ENCODE measurements at regions not wholly inside any gene's neighbourhood (a gene's known extent, or its start where the extent isn't known, plus 50 kb on each side); places are given as distances from the start of the nearest gene placed in this dataset.
"Not testable (repeated sequence)": the region's sequence is repeated elsewhere in the genome, so short reads cannot be mapped to it uniquely, and the experiment has no call there.

DNA sequence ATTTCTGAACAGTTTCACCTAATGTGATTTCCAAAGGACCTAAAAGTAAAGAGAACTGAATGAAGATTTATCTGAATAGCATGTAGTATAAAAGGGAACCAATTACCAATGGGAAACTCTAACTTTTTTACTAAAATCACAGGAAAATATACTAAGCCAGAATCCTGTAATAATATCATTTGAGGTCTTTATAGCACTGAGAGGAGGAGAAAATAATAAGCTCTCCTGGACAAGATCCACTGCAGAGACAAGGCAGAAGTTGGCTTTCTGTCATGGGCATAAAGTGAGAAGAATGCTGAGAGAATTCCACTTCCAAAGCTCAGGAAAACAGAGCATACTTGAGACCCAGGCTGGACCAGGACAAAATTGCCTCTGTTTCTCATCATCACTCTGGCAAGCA, 1131.4 kb downstream of the SORCS1 start:
- no peaks in the 10 kb centered on the region for H3K36me3 Mint-ChIP-seq (ENCODE audit: low read depth)
- no peaks in the 10 kb centered on the region for H3K4me1 Mint-ChIP-seq (ENCODE audit: low read depth)
- no peak for DNase-seq (ENCODE audit: low spot score)
- no peaks in the 10 kb centered on the region for H3K27me3 Mint-ChIP-seq (ENCODE audit: low read depth)
- intact Hi-C loops (cut with micrococcal nuclease) = no loop called here
- peaks cover 4% of the 10 kb centered on the region for H3K9me3 Mint-ChIP-seq
- no peak overlapping the region for H3K27ac Mint-ChIP-seq
- H3K4me3 Mint-ChIP-seq (ENCODE audit: low read depth) = no peak overlapping the region

DNA sequence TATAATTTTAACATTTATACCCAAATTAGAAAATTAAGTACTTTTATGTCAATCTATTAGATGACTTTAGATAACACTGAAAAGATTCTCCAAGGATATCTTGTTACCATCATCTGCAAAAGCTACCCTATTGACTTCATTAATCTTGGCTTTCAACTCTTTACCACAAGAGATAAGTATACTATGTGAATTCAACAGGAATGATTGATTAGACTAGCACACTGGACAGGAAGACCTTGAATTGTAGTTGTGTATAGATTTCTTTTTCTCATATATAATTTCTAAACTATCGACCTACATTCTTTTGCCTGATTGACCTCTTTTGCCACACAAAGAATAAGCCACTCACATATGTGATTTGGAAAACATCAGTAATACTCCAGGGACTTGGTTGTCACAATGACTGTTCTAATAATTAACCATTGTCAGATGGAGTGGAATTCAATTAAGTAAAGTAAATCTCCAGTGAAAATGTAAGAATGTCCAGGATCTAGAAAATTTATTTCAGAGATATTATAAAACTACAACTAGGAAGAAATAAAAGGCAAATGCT, 1132.0 kb downstream of the SORCS1 start:
- DNase-seq (ENCODE audit: low spot score) = no peak
- intact Hi-C loops (cut with micrococcal nuclease) = no loop called here
- no peak overlapping the region for H3K27ac Mint-ChIP-seq
- H3K4me3 Mint-ChIP-seq (ENCODE audit: low read depth) = no peak overlapping the region
- no peaks in the 10 kb centered on the region for H3K27me3 Mint-ChIP-seq (ENCODE audit: low read depth)
- no peaks in the 10 kb centered on the region for H3K36me3 Mint-ChIP-seq (ENCODE audit: low read depth)
- no peaks in the 10 kb centered on the region for H3K4me1 Mint-ChIP-seq (ENCODE audit: low read depth)
- H3K9me3 Mint-ChIP-seq = peaks cover 4% of the 10 kb centered on the region

DNA sequence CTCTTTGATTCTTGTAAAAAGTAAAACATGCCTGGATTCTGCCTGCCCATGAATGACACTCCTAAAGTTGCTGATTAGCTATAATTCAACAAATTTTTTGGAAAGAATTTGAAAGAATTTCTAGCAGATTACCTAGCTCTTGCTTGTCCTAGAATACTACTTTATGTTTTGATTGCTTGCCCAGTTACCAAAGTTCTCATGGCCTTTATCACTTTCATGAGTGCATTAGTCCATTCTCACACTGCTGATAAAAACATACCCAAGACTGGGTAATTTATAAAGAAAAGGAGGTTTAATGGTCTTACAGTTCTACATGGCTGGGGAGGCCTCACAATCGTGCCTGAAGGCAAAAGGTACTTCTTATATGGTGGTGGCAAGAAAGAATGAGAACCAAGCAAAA, 1137.3 kb downstream of the SORCS1 start:
- no peaks in the 10 kb centered on the region for H3K4me1 Mint-ChIP-seq (ENCODE audit: low read depth)
- intact Hi-C loops (cut with micrococcal nuclease) = no loop called here
- no peaks in the 10 kb centered on the region for H3K36me3 Mint-ChIP-seq (ENCODE audit: low read depth)
- H3K9me3 Mint-ChIP-seq = no peaks in the 10 kb centered on the region
- no peak for DNase-seq (ENCODE audit: low spot score)
- no peaks in the 10 kb centered on the region for H3K27me3 Mint-ChIP-seq (ENCODE audit: low read depth)
- no peak overlapping the region for H3K4me3 Mint-ChIP-seq (ENCODE audit: low read depth)
- H3K27ac Mint-ChIP-seq = no peak overlapping the region

DNA sequence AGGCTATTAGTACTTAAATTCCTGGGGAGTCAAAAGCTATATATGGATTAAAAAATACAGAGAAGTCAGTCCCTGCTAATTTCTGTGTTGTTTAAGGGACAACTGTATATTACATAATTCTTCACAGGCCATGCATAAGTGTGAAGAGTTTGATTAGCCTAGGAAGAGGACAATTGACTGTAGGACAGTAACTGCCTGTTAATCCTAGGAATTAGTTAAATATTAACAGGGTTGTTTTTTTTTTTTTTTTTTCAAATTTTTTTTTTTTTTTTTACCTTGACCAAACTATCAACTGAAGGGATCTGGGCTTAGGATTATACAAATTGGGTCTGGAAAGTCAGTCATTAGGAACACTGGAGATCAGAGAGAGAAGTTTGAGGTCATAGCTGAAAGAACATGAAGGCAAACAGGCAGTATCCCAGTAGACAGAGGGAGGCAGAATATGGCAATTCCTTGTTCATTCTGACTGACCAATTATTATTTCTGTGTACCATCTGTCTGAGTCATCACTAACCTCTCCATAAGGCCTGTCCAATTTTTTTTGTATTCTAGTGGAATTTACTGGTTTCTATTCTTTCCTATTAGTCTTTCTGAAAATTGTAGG, 1139.2 kb downstream of the SORCS1 start:
- Mint-ChIP-seq H3K36me3 (ENCODE audit: low read depth) (no peaks in the 10 kb centered on the region), H3K4me3 (ENCODE audit: low read depth) (no peak overlapping the region), H3K9me3 (no peaks in the 10 kb centered on the region), H3K27me3 (ENCODE audit: low read depth) (no peaks in the 10 kb centered on the region), H3K27ac (no peak overlapping the region), H3K4me1 (ENCODE audit: low read depth) (no peaks in the 10 kb centered on the region)
- intact Hi-C loops (cut with micrococcal nuclease) = no loop called here
- no peak for DNase-seq (ENCODE audit: low spot score)

DNA sequence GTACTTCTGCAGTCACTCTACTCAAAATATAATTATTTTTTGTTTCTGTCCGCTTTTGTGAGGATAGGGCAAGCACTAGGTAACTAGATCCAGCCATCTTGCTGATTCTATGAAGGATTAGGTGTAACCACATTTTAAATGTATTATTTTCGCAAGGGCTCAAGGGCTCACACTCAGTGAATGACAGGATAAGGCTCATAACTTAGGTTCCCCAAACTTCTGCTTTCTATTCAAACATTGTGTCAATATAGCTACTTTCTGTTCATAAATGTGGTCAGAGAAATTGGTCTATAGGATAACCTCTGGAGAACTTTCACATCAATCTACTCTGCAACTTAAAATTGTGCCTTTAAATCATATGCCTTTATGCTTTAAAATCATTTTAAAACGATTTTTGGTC, 1141.2 kb downstream of the SORCS1 start:
- no peaks in the 10 kb centered on the region for H3K36me3 Mint-ChIP-seq (ENCODE audit: low read depth)
- no peak for DNase-seq (ENCODE audit: low spot score)
- no peaks in the 10 kb centered on the region for H3K27me3 Mint-ChIP-seq (ENCODE audit: low read depth)
- intact Hi-C loops (cut with micrococcal nuclease) = no loop called here
- H3K4me3 Mint-ChIP-seq (ENCODE audit: low read depth) = no peak overlapping the region
- H3K4me1 Mint-ChIP-seq (ENCODE audit: low read depth) = no peaks in the 10 kb centered on the region
- no peak overlapping the region for H3K27ac Mint-ChIP-seq
- no peaks in the 10 kb centered on the region for H3K9me3 Mint-ChIP-seq

DNA sequence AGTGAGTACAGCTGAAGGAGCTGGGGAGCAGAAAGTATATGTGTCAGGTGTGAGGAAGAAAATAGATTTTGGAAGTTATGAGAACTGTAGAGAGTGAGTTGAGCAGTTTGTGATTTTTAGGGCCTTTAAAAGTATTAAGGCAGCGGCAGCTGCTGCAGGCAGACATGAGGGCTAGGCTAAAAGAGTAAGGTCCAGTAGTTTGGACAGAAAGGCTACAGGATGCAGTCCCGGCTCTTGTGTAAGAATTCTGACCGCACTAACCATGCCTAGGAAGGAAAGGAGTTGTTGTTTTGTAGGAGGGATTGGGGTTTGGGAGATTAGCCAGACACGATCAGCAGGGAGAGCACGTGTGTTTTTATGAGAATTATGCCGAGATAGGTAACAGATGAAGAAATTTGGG, 1144.9 kb downstream of the SORCS1 start:
- DNase-seq (ENCODE audit: low spot score); H3K4me1 Mint-ChIP-seq (ENCODE audit: low read depth); H3K4me3 Mint-ChIP-seq (ENCODE audit: low read depth); H3K27me3 Mint-ChIP-seq (ENCODE audit: low read depth); intact Hi-C loops (cut with micrococcal nuclease); H3K36me3 Mint-ChIP-seq (ENCODE audit: low read depth); H3K27ac Mint-ChIP-seq; H3K9me3 Mint-ChIP-seq: not testable (repeated sequence)

DNA sequence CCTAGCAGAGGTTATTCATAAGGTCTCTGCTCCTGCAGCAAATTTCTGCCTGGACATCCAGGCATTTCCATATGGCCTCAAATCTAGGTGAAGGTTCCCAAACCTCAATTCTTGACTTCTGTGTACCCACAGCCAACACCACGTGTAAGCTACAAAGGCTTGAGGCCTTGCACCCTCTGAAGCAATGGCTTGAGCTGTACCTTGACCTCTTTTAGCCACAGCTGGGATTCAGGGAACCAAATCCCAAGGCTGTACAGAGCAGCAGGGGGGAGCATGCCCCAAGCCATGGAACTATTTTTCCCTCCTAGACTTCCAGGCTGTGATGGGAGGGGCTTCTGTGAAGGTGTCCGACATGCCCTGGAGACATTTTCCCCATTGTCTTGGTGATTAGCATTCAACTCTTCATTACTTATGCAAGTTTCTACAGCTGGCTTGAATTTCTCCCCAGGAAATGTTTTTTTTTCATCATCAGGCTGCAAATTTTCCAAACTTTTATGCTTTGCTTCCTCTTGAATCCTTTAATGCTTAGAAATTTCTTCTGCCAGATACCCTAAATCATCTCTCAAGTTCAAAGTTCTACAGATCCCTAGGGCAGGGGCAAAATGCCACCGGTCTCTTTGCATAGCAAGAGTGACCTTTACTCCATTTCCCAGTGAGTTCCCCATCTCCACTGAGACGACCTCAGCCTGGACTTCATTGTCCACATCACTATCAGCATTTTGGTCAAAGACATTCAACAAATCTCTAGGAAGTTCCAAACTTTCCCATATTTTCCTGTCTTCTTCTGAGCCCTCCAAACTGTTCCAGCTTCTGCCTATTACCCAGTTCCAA, 1148.9 kb downstream of the SORCS1 start:
- H3K27ac Mint-ChIP-seq; H3K9me3 Mint-ChIP-seq; H3K27me3 Mint-ChIP-seq (ENCODE audit: low read depth); intact Hi-C loops (cut with micrococcal nuclease); DNase-seq (ENCODE audit: low spot score); H3K36me3 Mint-ChIP-seq (ENCODE audit: low read depth); H3K4me1 Mint-ChIP-seq (ENCODE audit: low read depth); H3K4me3 Mint-ChIP-seq (ENCODE audit: low read depth): not testable (repeated sequence)

DNA sequence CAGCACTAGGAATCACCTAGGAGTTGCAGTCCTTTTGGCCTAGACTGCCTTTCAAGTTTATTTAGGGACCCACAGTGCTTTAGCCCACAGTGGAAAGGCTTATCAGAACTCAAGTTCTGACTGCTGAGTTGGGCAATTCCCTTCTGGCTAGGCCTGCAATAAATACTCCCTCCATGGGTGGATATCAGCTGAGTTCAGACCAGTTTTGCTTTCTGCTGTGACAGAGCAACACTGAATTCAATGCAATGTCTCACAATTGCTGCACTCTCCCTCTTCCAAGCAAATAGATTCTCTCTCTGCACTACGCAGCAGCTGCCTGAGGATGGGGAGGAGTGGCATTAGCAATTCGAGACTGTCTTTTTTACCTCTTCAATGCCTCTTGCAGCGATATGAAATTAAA, 1153.3 kb downstream of the SORCS1 start:
- Mint-ChIP-seq H3K27me3 (ENCODE audit: low read depth) (no peaks in the 10 kb centered on the region), H3K4me1 (ENCODE audit: low read depth) (no peaks in the 10 kb centered on the region), H3K36me3 (ENCODE audit: low read depth) (no peaks in the 10 kb centered on the region), H3K9me3 (no peaks in the 10 kb centered on the region), H3K4me3 (ENCODE audit: low read depth) (no peak overlapping the region), H3K27ac (no peak overlapping the region)
- intact Hi-C loops (cut with micrococcal nuclease) = no loop called here
- DNase-seq (ENCODE audit: low spot score) = no peak

DNA sequence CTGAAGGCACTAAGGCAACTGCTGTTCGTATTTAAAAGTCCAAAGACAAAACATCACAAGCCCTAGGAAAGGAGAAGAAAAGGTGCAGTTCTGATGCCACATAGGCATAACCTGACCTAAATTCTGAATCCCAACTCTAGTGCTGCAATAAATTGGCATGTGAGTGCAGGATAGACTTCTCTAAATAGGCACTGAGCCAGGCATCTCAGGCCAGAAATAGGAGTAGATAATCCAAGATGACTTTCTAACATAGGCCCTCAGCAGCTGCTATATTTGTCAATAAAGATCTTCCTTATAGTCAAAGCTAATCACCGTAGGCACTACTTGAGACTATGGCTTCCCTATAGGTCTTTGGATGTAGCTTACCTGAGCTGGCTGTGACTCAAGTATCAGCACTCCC, 1163.8 kb downstream of the SORCS1 start:
- no peaks in the 10 kb centered on the region for H3K9me3 Mint-ChIP-seq
- DNase-seq (ENCODE audit: low spot score) = no peak
- no peaks in the 10 kb centered on the region for H3K27me3 Mint-ChIP-seq (ENCODE audit: low read depth)
- H3K4me1 Mint-ChIP-seq (ENCODE audit: low read depth) = no peaks in the 10 kb centered on the region
- intact Hi-C loops (cut with micrococcal nuclease) = no loop called here
- no peak overlapping the region for H3K4me3 Mint-ChIP-seq (ENCODE audit: low read depth)
- H3K36me3 Mint-ChIP-seq (ENCODE audit: low read depth) = no peaks in the 10 kb centered on the region
- no peak overlapping the region for H3K27ac Mint-ChIP-seq

DNA sequence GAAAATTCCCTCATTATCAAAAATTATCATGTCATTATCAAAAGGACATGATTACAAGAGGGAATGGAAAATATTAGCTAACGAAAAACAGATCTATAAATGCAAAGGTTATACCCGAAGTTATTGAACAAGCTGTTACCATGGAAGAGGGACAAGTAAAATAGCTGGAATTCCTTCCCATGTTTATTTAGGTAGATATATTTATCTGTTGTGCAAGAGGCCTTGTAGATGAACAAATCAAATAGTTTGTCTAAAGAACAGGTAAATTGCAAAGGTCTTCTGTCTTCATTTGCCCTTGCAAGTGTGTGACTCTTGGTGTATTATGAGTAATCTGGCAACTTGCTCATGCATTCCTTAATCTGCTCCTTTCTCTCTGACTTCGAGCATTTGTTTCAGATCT, 1170.9 kb downstream of the SORCS1 start:
- Mint-ChIP-seq H3K4me1 (ENCODE audit: low read depth) (no peaks in the 10 kb centered on the region), H3K27me3 (ENCODE audit: low read depth) (no peaks in the 10 kb centered on the region), H3K36me3 (ENCODE audit: low read depth) (no peaks in the 10 kb centered on the region), H3K9me3 (no peaks in the 10 kb centered on the region), H3K4me3 (ENCODE audit: low read depth) (no peak overlapping the region), H3K27ac (no peak overlapping the region)
- no peak for DNase-seq (ENCODE audit: low spot score)
- intact Hi-C loops (cut with micrococcal nuclease) = no loop called here

DNA sequence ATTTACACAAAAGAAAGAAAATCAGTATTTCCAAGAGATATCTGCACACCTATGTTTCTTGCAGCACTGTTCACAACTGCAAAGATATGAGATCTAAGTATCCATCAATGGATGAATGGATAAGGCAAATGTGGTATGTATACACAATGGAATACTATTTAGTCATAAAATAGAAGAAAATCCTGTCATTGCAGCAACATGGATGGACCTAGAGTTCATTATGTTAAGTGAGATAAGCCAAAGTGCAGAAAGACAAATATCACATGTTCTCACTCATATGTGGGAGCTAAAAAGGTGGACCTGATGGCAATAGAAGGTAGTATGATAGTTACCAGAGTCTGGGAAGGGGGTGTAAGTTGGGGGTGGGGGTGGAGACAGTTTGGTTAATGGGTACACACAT, 1171.6 kb downstream of the SORCS1 start:
- DNase-seq (ENCODE audit: low spot score) = no peak
- no peaks in the 10 kb centered on the region for H3K9me3 Mint-ChIP-seq
- intact Hi-C loops (cut with micrococcal nuclease) = no loop called here
- H3K27ac Mint-ChIP-seq = no peak overlapping the region
- no peaks in the 10 kb centered on the region for H3K27me3 Mint-ChIP-seq (ENCODE audit: low read depth)
- no peaks in the 10 kb centered on the region for H3K4me1 Mint-ChIP-seq (ENCODE audit: low read depth)
- H3K4me3 Mint-ChIP-seq (ENCODE audit: low read depth) = no peak overlapping the region
- H3K36me3 Mint-ChIP-seq (ENCODE audit: low read depth) = no peaks in the 10 kb centered on the region

DNA sequence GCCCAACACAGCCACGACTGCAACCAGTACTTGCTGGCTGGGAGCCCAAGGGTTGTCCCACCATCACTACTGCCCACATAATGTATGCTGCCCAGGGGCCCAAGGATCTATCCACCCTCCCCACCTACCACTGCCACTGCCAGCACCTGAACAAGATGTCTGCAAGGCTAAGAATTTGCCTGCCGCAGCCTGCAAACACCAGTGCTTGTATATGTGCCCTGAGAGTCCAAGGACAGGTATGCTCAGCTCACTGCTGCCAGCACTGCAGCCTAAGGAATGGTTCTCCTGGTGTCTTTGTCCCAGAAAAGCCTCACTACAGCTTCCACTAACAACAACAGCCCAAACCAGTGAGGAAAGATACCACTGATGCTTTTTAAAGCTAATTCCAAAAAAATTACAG, 1174.0 kb downstream of the SORCS1 start:
- Mint-ChIP-seq H3K36me3 (ENCODE audit: low read depth) (no peaks in the 10 kb centered on the region), H3K9me3 (no peaks in the 10 kb centered on the region), H3K27me3 (ENCODE audit: low read depth) (no peaks in the 10 kb centered on the region), H3K27ac (no peak overlapping the region), H3K4me3 (ENCODE audit: low read depth) (no peak overlapping the region), H3K4me1 (ENCODE audit: low read depth) (no peaks in the 10 kb centered on the region)
- DNase-seq (ENCODE audit: low spot score) = no peak
- intact Hi-C loops (cut with micrococcal nuclease) = no loop called here

DNA sequence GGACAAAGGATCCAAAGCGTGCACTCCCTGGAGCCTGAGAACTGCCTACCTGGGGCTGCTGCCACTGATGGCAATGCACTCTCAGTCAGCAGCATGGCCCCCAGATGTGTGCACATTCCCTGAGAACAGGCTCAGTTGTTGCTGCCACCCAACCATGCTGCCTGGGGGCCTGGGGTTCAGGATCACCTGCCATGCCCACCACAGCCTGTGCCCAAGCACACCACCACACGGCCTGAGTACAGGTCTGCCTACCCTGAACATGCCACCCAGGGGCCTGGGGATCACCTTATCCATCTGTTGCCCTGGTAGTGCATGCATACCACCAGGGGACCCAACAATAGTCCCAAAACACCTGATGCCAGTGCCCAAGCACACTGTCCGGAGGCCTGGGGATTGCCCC, 1174.5 kb downstream of the SORCS1 start:
- no peak for DNase-seq (ENCODE audit: low spot score)
- Mint-ChIP-seq H3K4me3 (ENCODE audit: low read depth) (no peak overlapping the region), H3K27ac (no peak overlapping the region), H3K4me1 (ENCODE audit: low read depth) (no peaks in the 10 kb centered on the region), H3K27me3 (ENCODE audit: low read depth) (no peaks in the 10 kb centered on the region), H3K36me3 (ENCODE audit: low read depth) (no peaks in the 10 kb centered on the region), H3K9me3 (no peaks in the 10 kb centered on the region)
- intact Hi-C loops (cut with micrococcal nuclease) = no loop called here
